SK-N-SH (cell line): ENCODE measurements at regions not wholly inside any gene's neighbourhood (a gene's known extent, or its start where the extent isn't known, plus 50 kb on each side); places are given as distances from the start of the nearest gene placed in this dataset.

Source experiments
- CTCF ChIA-PET: fragments of 300-600, 350-600 bp; formaldehyde crosslinking; extraction: SDS; loops from one replicate; lab custom pipeline; 2021; lab: Yijun Ruan, JAX
- POLR2A ChIA-PET: fragments of 350-600 bp; sonication (Branson Sonifier 250); formaldehyde crosslinking; extraction: SDS; loops from one replicate; lab custom pipeline; 2020; ENCODE audit warnings: antibody characterized with exemption, inconsistent platforms; lab: Yijun Ruan, JAX
- DNase-seq: peaks from one replicate; pipeline ENCODE4 v3.0.0; 2012
- H2AFZ ChIP-seq: fragments of 200-600 bp; sonication (generic); 2 replicates; pipeline ENCODE4 v1.8.1; 2016; ENCODE audit warnings: antibody characterized with exemption, mild to moderate bottlenecking, low read depth
- H3F3A ChIP-seq: fragments of 200-600 bp; sonication (generic); replicated peaks from 2 replicates; pipeline ENCODE3; 2016; ENCODE audit warnings: antibody characterized with exemption, mild to moderate bottlenecking; ENCODE audit not compliant: insufficient read depth
- H3K27ac ChIP-seq, 2 experiments: fragments of 200-500 bp in 1 of 2; fragments of 200-600 bp in 1 of 2; sonication (Bioruptor generic) in 1 of 2; sonication (generic), shearing (Covaris generic) in 1 of 2; 2 replicates each; pipeline versions ENCODE4 v1.5.1 to v1.6.1; 2014 to 2016; ENCODE audit warnings: low read depth in 2 of 2, inconsistent platforms in 1 of 2, low read length in 1 of 2, mild to moderate bottlenecking in 1 of 2, mixed read lengths in 1 of 2
- H3K27me3 ChIP-seq: fragments of 200-600 bp; sonication (generic), shearing (Covaris generic); 2 replicates; pipeline ENCODE4 v1.6.1; 2016; ENCODE audit warnings: mixed run types; ENCODE audit not compliant: insufficient read depth
- H3K36me3 ChIP-seq, 2 experiments: fragments of 200-500 bp in 1 of 2; fragments of 200-600 bp in 1 of 2; sonication (Bioruptor generic) in 1 of 2; sonication (generic) in 1 of 2; replicated peaks in 1 of 2; 2 replicates each; pipeline versions ENCODE3 to v1.5.1; 2014 to 2016; ENCODE audit warnings: low read length in 1 of 2, mild to moderate bottlenecking in 1 of 2; ENCODE audit not compliant: insufficient read depth in 2 of 2, control insufficient read depth in 1 of 2
- H3K4me1 ChIP-seq, 2 experiments: fragments of 200-500 bp in 1 of 2; fragments of 200-600 bp in 1 of 2; sonication (Bioruptor generic) in 1 of 2; sonication (generic), shearing (Covaris generic) in 1 of 2; 2 replicates each; pipeline versions ENCODE4 v1.5.1 to v1.6.1; 2014 to 2016; ENCODE audit warnings: low read depth in 1 of 2, low read length in 1 of 2, mixed run types in 1 of 2; ENCODE audit not compliant: insufficient read depth in 2 of 2, control insufficient read depth in 1 of 2
- H3K4me2 ChIP-seq: fragments of 200-600 bp; sonication (generic), shearing (Covaris generic); 2 replicates; pipeline ENCODE4 v1.6.1; 2017; ENCODE audit warnings: mixed run types
- H3K4me3 ChIP-seq, 2 experiments: fragments of 200-500 bp in 1 of 2; fragments of 200-600 bp in 1 of 2; sonication (Bioruptor generic) in 1 of 2; sonication (generic), shearing (Covaris generic) in 1 of 2; 2 replicates each; pipeline versions ENCODE4 v1.5.1 to v1.8.1; 2014 to 2016; ENCODE audit warnings: low read depth in 2 of 2, inconsistent platforms in 1 of 2, low read length in 1 of 2, mild to moderate bottlenecking in 1 of 2, mixed read lengths in 1 of 2, moderate library complexity in 1 of 2
- H3K79me2 ChIP-seq: fragments of 200-600 bp; sonication (generic); 2 replicates; pipeline ENCODE4 v1.8.1; 2017; ENCODE audit warnings: mild to moderate bottlenecking; ENCODE audit not compliant: insufficient read depth
- H3K9ac ChIP-seq: fragments of 200-600 bp; sonication (generic); 2 replicates; pipeline ENCODE4 v1.6.1; 2017; ENCODE audit warnings: mixed run types
- H3K9me2 ChIP-seq: fragments of 200-600 bp; sonication (generic); 2 replicates; pipeline ENCODE4 v1.6.1; 2017; ENCODE audit warnings: mixed run types
- H3K9me3 ChIP-seq: fragments of 200-600 bp; sonication (generic); 2 replicates; pipeline ENCODE4 v1.6.1; 2017; ENCODE audit warnings: mixed run types, mild to moderate bottlenecking, moderate library complexity
- H4K20me1 ChIP-seq: fragments of 200-600 bp; sonication (generic); 2 replicates; pipeline ENCODE4 v1.6.1; 2017; ENCODE audit warnings: mild to moderate bottlenecking, mixed run types; ENCODE audit not compliant: insufficient read depth
- EP300 ChIP-seq, 2 experiments: IDR thresholded peaks; 2 replicates each; pipeline versions ENCODE4 v1.4.0 to v1.6.1; 2012; ENCODE audit warnings: borderline replicate concordance in 1 of 2, low read depth in 1 of 2, low read length in 1 of 2
- FOXJ3 ChIP-seq: sonication (generic); formaldehyde crosslinking; IDR thresholded peaks from 2 replicates; pipeline ENCODE4 v1.5.1; 2020; ENCODE audit warnings: mild to moderate bottlenecking, missing genetic modification reagents
- RAD21 ChIP-seq: IDR thresholded peaks from 2 replicates; pipeline ENCODE4 v1.6.1; 2012; ENCODE audit warnings: mild to moderate bottlenecking, low read length
- RXRA ChIP-seq: IDR thresholded peaks from 2 replicates; pipeline ENCODE4 v1.4.0; 2012; ENCODE audit warnings: low read depth, mild to moderate bottlenecking, borderline replicate concordance
- TEAD4 ChIP-seq: IDR thresholded peaks from 2 replicates; pipeline ENCODE4 v1.4.0; 2012; ENCODE audit warnings: mild to moderate bottlenecking, borderline replicate concordance; ENCODE audit not compliant: insufficient read depth
- YY1 ChIP-seq: IDR thresholded peaks from 2 replicates; pipeline ENCODE4 v1.4.0; 2012; ENCODE audit warnings: low read depth, mild to moderate bottlenecking
- WGBS: methylation state at CpG from one replicate; pipeline ENCODE4 v1.1.6; 2017; ENCODE audit warnings: low lambda C conversion rate; 5-methylcytosine and 5-hydroxymethylcytosine counted together
- TF ChIP-seq, protein P1 (sequence below): IDR thresholded peaks from 2 replicates; pipeline ENCODE4; 2012
- TF ChIP-seq, protein P2 (sequence below): IDR thresholded peaks from 2 replicates; pipeline ENCODE4 v1.6.1; 2012; ENCODE audit warnings: mild to moderate bottlenecking, low read depth, low read length, moderate library complexity
- TF ChIP-seq, protein P3 (sequence below): fragments of 150-350 bp; IDR thresholded peaks from 2 replicates; pipeline ENCODE4 v1.6.1; 2017; ENCODE audit warnings: antibody characterized with exemption, low read length, low read depth, borderline replicate concordance

DNA sequence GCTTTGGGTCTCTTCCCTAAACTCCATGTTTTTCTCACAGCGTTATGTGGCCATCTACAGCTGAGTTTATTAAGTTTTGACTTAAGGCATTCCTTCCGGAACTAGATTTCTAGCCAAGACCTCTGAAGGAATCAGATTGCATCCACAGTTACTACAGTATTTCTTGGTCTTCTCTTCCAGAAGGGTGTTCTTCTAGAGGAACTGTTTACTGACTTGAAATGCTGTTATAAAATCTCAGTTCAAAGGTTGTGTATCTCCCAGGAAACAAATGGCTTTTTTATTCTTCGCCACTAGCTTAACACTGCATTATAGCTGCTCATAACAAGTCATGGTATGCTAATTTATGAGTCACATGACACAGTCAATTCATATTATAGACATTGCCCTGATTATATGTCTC lies 55.3 kb upstream of the RAD23B start:
- no peak overlapping the region for H3K27ac ChIP-seq
- no peak for DNase-seq
- POLR2A ChIA-PET = no interaction called here
- no peak overlapping the region for H2AFZ ChIP-seq
- H3K27me3 ChIP-seq = no peaks in the 10 kb centered on the region; the same call in 1 of the 2 replicates
- H3K9ac ChIP-seq = no peak overlapping the region
- H3K9me3 ChIP-seq = no peaks in the 10 kb centered on the region
- no peaks in the 10 kb centered on the region for H3K9me2 ChIP-seq
- H3K4me3 ChIP-seq = no peak overlapping the region
- CTCF ChIA-PET = interaction anchor here (0.6 to 1.1 kb wide), 2 partner anchors 38 to 116 kb away, joined by 4 to 5 read pairs; no protein-coding TSS in a partner anchor
- H3K4me1 ChIP-seq = peaks cover 0 to 8% of the 10 kb centered on the region in 2 experiments; a peak in 2 of 4 replicates
- no peak overlapping the region for H3K4me2 ChIP-seq
- H4K20me1 ChIP-seq = no peaks in the 10 kb centered on the region
- H3K36me3 ChIP-seq = no peaks in the 10 kb centered on the region
- WGBS = 89% methylated on average over 3 of the region's 3 CpGs
- no peaks in the 10 kb centered on the region for H3F3A ChIP-seq
- TF ChIP-seq, protein P1, sequence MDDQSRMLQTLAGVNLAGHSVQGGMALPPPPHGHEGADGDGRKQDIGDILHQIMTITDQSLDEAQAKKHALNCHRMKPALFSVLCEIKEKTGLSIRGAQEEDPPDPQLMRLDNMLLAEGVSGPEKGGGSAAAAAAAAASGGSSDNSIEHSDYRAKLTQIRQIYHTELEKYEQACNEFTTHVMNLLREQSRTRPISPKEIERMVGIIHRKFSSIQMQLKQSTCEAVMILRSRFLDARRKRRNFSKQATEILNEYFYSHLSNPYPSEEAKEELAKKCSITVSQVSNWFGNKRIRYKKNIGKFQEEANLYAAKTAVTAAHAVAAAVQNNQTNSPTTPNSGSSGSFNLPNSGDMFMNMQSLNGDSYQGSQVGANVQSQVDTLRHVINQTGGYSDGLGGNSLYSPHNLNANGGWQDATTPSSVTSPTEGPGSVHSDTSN = no peak
- TF ChIP-seq FOXJ3 (CRISPR knock-in tag) = no peak
- no peak for TF ChIP-seq RAD21
- no peak for TF ChIP-seq EP300 (IDR thresholded peaks at IDR 0.05; ENCODE audit: borderline replicate concordance in 1 of 2, low read depth in 1 of 2, low read length in 1 of 2)
- H3K79me2 ChIP-seq = no peaks in the 10 kb centered on the region

DNA sequence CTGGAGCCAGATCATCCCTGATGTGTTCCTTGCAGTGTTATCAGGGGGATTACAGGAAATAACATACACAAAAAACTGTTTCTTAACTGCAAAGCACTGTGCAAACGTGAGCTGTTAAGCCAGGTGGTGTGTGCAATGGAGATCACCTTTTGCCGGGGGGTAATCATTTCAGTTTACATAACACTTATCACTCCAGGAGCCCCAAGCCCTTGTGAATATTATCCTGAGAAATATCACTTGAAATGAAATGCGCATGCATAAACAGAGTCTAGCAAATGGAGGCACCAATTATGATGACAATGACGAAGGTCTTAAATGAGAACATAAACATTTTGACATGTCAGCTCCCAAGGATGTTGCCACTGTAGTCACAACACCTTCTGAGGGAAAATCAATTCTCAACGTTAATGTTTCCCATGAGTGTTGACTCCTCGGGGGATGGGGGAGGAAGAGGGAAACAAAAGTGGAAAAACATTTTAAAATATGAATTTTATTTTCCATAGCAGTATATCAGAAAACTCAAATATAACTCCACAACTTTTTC lies 54.5 kb upstream of the RAD23B start:
- peaks cover 0 to 8% of the 10 kb centered on the region in 2 experiments; a peak in 2 of 4 replicates for H3K4me1 ChIP-seq
- no peak for DNase-seq
- no peaks in the 10 kb centered on the region; the same call in 1 of the 2 replicates for H3K27me3 ChIP-seq
- no peaks in the 10 kb centered on the region for H4K20me1 ChIP-seq
- no peak overlapping the region for H3K9ac ChIP-seq
- 55% methylated on average over 6 of the region's 6 CpGs for WGBS
- POLR2A ChIA-PET = no interaction called here
- H2AFZ ChIP-seq = no peak overlapping the region
- TF ChIP-seq YY1 (no peak), RXRA (no peak), TEAD4 (no peak)
- TF ChIP-seq, protein P2, sequence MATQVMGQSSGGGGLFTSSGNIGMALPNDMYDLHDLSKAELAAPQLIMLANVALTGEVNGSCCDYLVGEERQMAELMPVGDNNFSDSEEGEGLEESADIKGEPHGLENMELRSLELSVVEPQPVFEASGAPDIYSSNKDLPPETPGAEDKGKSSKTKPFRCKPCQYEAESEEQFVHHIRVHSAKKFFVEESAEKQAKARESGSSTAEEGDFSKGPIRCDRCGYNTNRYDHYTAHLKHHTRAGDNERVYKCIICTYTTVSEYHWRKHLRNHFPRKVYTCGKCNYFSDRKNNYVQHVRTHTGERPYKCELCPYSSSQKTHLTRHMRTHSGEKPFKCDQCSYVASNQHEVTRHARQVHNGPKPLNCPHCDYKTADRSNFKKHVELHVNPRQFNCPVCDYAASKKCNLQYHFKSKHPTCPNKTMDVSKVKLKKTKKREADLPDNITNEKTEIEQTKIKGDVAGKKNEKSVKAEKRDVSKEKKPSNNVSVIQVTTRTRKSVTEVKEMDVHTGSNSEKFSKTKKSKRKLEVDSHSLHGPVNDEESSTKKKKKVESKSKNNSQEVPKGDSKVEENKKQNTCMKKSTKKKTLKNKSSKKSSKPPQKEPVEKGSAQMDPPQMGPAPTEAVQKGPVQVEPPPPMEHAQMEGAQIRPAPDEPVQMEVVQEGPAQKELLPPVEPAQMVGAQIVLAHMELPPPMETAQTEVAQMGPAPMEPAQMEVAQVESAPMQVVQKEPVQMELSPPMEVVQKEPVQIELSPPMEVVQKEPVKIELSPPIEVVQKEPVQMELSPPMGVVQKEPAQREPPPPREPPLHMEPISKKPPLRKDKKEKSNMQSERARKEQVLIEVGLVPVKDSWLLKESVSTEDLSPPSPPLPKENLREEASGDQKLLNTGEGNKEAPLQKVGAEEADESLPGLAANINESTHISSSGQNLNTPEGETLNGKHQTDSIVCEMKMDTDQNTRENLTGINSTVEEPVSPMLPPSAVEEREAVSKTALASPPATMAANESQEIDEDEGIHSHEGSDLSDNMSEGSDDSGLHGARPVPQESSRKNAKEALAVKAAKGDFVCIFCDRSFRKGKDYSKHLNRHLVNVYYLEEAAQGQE = no peak
- TF ChIP-seq, protein P3, sequence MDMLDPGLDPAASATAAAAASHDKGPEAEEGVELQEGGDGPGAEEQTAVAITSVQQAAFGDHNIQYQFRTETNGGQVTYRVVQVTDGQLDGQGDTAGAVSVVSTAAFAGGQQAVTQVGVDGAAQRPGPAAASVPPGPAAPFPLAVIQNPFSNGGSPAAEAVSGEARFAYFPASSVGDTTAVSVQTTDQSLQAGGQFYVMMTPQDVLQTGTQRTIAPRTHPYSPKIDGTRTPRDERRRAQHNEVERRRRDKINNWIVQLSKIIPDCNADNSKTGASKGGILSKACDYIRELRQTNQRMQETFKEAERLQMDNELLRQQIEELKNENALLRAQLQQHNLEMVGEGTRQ = no peak
- TF ChIP-seq, all 33 proteins: peak for 0
- Histone ChIP-seq H3K9me3 (no peaks in the 10 kb centered on the region), H3K4me2 (no peak overlapping the region), H3K79me2 (no peaks in the 10 kb centered on the region), H3K4me3 (no peak overlapping the region), H3K36me3 (no peaks in the 10 kb centered on the region), H3K27ac (no peak overlapping the region), H3F3A (no peaks in the 10 kb centered on the region), H3K9me2 (no peaks in the 10 kb centered on the region)
- CTCF ChIA-PET = interaction anchor here (0.6 to 0.7 kb wide), 2 partner anchors 15 to 115 kb away, joined by 3 to 4 read pairs; no protein-coding TSS in a partner anchor
